ENCODE measurements at regions not wholly inside any gene's neighbourhood (a gene's known extent, or its start where the extent isn't known, plus 50 kb on each side); places are given as distances from the start of the nearest gene placed in this dataset.

DNA sequence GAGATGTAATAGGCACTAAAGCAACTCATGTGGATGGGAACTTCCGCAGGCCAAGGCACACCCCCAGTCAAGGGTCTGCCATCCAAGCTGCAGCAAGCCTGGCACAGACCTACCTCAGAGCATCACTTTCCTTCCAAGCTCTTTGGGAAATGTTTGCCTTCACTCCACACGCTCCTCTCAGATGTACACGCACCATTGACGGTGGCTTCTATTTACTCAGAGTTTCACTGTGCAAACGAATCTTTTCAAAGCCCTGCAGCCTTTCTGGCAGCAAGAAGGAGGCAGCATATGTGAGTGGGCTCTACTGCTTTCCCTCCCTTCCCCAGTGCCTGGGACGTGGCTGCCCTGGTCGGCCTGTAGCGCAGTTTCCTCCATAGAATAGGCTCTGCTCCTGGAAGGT, 60.9 kb upstream of the USP47 start (continued):
- TF ChIP-seq, protein P1, sequence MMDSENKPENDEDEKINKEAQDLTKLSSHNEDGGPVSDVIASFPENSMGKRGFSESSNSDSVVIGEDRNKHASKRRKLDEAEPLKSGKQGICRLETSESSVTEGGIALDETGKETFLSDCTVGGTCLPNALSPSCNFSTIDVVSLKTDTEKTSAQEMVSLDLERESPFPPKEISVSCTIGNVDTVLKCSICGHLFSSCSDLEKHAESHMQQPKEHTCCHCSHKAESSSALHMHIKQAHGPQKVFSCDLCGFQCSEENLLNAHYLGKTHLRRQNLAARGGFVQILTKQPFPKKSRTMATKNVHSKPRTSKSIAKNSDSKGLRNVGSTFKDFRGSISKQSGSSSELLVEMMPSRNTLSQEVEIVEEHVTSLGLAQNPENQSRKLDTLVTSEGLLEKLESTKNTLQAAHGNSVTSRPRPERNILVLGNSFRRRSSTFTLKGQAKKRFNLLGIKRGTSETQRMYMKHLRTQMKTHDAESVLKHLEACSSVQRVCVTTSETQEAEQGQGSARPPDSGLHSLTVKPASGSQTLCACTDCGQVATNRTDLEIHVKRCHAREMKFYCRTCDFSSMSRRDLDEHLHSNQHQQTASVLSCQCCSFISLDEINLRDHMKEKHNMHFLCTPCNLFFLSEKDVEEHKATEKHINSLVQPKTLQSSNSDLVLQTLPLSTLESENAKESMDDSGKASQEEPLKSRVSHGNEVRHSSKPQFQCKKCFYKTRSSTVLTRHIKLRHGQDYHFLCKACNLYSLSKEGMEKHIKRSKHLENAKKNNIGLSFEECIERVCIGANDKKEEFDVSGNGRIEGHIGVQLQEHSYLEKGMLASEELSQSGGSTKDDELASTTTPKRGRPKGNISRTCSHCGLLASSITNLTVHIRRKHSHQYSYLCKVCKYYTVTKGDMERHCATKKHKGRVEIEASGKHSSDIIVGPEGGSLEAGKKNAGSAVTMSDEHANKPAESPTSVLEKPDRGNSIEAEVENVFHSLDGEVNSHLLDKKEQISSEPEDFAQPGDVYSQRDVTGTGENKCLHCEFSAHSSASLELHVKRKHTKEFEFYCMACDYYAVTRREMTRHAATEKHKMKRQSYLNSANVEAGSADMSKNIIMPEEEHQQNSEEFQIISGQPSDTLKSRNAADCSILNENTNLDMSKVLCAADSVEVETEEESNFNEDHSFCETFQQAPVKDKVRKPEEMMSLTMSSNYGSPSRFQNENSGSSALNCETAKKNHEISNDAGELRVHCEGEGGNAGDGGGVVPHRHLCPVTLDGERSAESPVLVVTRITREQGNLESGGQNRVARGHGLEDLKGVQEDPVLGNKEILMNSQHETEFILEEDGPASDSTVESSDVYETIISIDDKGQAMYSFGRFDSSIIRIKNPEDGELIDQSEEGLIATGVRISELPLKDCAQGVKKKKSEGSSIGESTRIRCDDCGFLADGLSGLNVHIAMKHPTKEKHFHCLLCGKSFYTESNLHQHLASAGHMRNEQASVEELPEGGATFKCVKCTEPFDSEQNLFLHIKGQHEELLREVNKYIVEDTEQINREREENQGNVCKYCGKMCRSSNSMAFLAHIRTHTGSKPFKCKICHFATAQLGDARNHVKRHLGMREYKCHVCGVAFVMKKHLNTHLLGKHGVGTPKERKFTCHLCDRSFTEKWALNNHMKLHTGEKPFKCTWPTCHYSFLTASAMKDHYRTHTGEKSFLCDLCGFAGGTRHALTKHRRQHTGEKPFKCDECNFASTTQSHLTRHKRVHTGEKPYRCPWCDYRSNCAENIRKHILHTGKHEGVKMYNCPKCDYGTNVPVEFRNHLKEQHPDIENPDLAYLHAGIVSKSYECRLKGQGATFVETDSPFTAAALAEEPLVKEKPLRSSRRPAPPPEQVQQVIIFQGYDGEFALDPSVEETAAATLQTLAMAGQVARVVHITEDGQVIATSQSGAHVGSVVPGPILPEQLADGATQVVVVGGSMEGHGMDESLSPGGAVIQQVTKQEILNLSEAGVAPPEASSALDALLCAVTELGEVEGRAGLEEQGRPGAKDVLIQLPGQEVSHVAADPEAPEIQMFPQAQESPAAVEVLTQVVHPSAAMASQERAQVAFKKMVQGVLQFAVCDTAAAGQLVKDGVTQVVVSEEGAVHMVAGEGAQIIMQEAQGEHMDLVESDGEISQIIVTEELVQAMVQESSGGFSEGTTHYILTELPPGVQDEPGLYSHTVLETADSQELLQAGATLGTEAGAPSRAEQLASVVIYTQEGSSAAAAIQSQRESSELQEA (CRISPR knock-in tag; IDR thresholded peaks at IDR 0.05; ENCODE audit: not compliant biosample characterization) = no peak
- TF ChIP-seq NR2F6 (IDR thresholded peaks at IDR 0.05) = no peak
- no peak for TF ChIP-seq NR2F6 (CRISPR knock-in tag; IDR thresholded peaks at IDR 0.05)

DNA sequence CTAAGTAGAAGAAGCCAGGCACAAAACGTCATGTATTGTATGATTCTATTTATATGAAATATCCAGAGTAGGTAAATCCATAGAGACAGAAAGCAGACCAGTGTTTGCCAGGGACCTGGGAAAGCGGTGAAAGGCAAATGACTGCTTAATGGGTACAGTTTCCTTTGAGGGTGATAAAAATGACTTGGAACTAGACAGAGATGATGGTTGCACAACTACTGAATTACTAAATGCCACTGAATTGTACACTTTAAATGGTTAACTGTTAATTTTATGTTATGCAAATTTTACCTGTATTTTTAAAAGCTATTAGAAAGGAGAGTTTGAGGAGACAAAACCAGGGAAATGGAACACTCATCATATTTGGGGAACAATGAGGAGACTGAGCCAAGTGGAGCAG, 61.8 kb upstream of the USP47 start:
- Histone ChIP-seq H2AFZ (ENCODE audit: low read length) (no peak overlapping the region), H3K4me3 (replicated peaks in 1 of 3; ENCODE audit: insufficient read depth in 1 of 3, low read depth in 2 of 3, low read length in 3 of 3) (no peak overlapping the region), H3K4me2 (ENCODE audit: low read depth, low read length) (no peak overlapping the region), H3K9me3 (ENCODE audit: low read length) (no peaks in the 10 kb centered on the region), H3K4me1 (ENCODE audit: insufficient read depth, low read length) (no peaks in the 10 kb centered on the region), H3K27ac (ENCODE audit: extremely low read length, insufficient read depth, low read length) (no peak overlapping the region), H3K79me2 (ENCODE audit: insufficient read depth, low read length) (no peaks in the 10 kb centered on the region), H4K20me1 (ENCODE audit: insufficient read depth, low read length) (no peaks in the 10 kb centered on the region), H3K27me3 (ENCODE audit: control insufficient read depth in 1 of 2, insufficient read depth in 2 of 2, low read length in 2 of 2) (peaks cover under 1 to 25% of the 10 kb centered on the region in 2 experiments; a peak in 3 of 5 replicates), H3K36me3 (replicated peaks in 1 of 2; ENCODE audit: control insufficient read depth in 1 of 2, insufficient read depth in 2 of 2, low read length in 2 of 2) (no peaks in the 10 kb centered on the region), H3K9ac (ENCODE audit: insufficient read depth, low read depth, low read length) (no peak overlapping the region)
- TF ChIP-seq ZNF761 (CRISPR knock-in tag; conservative IDR thresholded peaks at IDR 0.05) = no peak
- no peak for TF ChIP-seq ZNF230 (CRISPR knock-in tag; IDR thresholded peaks at IDR 0.05)
- no peak for ATAC-seq
- 5% methylated on average over 2 of the region's 2 CpGs for WGBS (ENCODE audit: low lambda C conversion rate)
- CTCF ChIA-PET (ENCODE audit: low intra/inter-chr PET ratio, low total read pairs) = no interaction called here
- POLR2A ChIA-PET = no interaction called here
- no TSS peak for BruUV-seq (replicated peaks)
- in situ Hi-C loops (cut with HindIII; ENCODE audit: extremely low pct_ligation_motif_present, low pct_unique_long_range_greater_than_20kb) = loop anchor here (25.0 kb wide), 1 partner anchor 843 kb away; no protein-coding TSS in a partner anchor
- no peak for FAIRE-seq
- no peak for DNase-seq (ENCODE audit: low spot score)
- intact Hi-C loops (cut with micrococcal nuclease; ENCODE audit: unreplicated experiment) = no loop called here
